ENCODE measurements at regions not wholly inside any gene's neighbourhood (a gene's known extent, or its start where the extent isn't known, plus 50 kb on each side); places are given as distances from the start of the nearest gene placed in this dataset.

DNA sequence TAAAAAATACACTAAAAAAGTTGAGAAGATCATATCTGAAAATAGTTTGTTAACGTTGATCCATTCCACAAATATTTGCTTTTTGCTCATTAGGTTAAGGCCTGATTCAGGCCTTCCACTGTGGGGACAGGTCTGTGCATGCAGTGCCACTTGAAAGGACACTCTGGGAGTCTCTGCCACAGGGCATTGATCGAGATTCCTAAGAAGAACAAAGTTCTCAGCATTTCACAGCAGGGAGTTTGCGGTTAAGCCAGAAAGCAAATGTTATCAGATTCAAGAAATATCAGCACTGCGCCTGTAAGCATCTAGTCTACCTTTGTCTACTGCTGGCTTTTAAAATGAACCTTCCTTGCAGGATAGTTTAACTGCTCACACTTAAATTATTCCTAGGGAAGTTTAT lies 62.2 kb upstream of the TNIP3 start:
- no peak for DNase-seq

DNA sequence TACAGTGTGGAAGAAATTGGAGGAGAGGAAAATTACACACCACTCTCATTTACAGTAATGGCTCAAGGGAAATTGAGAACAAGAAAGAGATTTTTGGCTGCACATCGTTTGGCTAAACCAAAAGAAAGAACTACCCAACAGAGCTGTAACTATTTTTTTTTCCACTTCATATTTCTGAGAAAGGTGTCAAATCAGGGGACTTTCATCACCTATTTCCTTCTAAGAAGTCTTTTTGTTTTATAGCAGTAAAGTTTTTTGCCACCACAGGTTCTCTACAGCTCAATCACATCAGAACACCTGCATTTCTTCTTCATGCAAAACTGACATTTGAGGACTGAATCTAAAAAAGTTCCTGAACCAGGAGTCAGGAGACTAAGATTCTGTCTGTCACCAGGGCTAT lies 57.5 kb upstream of the TNIP3 start:
- DNase-seq = no peak

DNA sequence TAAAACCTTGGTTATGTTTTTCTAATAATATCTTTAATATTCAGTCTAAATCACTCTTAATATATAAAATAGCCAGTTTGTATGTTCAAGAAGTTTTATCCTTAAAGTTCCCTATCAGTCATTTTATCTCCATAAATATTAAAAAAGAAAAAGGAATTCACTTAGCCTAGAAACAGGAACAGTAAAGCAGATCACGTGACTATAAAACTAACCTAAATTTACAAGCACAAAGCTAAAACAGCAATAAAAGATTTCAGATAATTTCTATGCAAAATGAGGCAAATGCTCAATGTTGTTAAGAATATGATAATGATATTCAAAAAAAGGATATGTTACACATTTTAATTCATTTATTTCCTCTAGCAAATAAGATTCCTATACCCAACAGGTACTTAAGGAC lies 57.1 kb upstream of the TNIP3 start:
- no peak for DNase-seq

DNA sequence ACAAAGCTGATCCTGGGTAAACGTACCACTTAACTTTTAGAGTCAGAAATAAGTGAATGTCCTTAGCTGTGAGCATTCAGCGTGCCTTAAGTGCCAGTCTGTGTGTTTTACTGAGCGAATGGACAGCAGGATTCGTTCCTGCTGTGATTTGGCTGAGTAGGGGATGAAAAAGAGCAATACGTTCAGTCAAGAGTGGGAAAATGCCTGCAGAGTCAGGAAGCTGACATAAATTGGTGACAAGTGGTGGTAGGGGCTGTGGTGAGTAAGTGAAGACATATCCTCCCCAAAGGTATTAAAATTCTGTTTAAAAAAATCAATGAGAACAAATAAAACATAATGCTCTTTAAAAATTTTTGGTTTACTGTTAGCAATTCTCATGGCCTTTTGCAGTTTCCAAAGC lies 56.6 kb upstream of the TNIP3 start:
- DNase-seq = no peak

GRCh38 chr4:121219227-121219626 lies 55.1 kb upstream of the TNIP3 start:
- DNase-seq = no peak

- no peak for DNase-seq
These were observed 53.2 kb upstream of the TNIP3 start for GRCh38 chr4:121217351-121217750.

GRCh38 chr4:121216461-121216860 lies 52.3 kb upstream of the TNIP3 start:
- DNase-seq = no peak

GRCh38 chr4:121213940-121214339 lies 49.8 kb upstream of the TNIP3 start:
- DNase-seq = no peak
